GM18868 (cell line): ENCODE measurements at regions not wholly inside any gene's neighbourhood (a gene's known extent, or its start where the extent isn't known, plus 50 kb on each side); places are given as distances from the start of the nearest gene placed in this dataset.

Experiments
- ATAC-seq: cut with Tn5 transposase; IDR thresholded peaks from one replicate; pipeline ENCODE4 v1.9.1; 2021; ENCODE audit warnings: mild to moderate bottlenecking, moderate library complexity; ENCODE audit not compliant: unreplicated experiment

DNA sequence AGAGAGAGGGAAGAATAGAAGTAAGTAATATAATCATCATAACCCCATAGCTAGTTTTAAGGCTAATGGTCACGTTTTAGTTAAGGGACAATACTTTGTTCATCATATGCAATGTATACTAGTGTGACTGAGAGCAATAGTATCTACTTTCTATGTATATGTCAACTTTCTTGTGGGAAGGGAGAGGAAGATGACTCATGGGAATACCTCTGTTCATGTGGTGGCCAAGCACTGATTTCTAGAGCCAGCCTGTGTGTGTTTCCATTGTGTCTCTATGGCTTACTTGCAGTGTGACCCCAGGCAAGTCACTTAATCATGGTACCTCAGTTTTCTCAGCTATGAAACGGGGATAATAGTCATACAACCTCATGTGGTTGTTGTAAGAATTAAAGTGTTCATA lies 639.6 kb downstream of the CETN3 start:
- no peak for ATAC-seq

DNA sequence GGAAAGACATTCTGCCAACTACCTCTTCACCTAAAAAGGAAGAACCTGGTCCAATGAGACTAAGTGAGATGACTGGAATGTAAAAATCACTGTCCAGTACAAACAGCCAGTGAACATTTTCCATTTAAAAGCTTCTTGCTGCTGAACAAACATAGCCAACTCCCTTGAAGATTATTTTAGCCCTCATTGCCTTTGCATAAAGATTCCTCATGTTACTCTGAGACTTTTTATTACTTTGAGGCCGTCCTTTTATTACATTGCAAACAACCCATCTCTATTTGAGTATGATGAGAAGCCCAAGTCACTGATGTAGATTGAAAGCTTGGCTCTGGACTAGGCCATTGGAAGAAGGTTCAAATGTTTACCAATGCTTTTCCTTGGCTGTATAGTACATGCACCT lies 649.8 kb downstream of the CETN3 start:
- ATAC-seq = no peak

DNA sequence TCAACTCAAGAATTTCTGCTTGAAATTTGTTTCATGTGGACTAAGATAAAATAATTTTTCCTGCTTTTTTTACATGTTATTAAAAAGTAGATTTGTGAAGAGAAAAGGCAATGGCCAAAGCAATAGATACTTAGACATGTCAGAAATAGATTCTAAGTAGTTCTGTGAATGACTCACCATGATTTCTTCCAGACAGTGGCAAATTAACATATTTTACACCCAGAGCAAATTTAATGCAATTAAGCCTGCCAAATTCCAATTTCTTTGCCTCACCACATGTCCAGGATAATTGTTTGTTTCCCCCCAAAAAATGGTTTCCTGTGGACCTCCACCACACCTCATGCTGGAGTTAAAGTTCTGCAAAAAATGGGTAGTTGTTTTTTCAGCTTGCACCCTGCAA lies 651.4 kb downstream of the CETN3 start:
- no peak for ATAC-seq

DNA sequence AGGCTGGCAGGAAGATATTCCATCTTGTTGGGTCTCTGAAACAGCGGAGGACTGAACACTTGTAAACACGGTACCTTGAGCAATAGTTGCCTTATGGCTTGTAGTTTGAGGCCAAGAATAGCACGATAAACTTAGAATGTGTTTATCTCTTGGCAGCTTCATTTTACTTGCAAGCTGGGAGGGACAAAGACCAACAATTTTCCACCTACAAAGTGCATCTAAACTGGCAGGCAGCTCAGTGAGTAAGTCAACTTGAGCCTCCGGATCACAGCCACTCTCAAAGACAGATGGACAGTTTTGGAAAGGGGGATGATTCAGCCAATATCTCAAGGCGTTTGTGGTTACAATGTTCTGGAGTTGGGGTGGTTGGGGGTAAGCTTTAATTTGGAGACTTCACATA lies 652.6 kb downstream of the CETN3 start:
- no peak for ATAC-seq

DNA sequence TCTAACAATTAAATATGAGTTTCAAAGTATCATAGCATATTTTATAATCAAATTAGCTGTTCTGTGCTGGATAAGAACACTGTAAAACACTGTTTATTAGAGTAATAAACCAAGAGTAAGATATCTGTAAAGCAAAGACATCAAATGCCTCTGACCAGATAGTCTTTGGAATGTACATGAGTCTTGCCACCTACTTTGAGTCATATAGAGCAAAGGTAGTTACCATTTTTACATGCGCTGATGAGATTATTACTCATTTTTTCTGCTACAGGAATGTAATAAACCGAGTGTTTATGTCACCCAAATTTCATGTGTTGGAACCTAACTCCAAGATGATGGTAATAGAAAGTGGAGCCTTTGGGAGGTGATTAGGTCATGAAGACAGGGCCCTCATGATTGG lies 654.5 kb downstream of the CETN3 start:
- ATAC-seq = no peak

DNA sequence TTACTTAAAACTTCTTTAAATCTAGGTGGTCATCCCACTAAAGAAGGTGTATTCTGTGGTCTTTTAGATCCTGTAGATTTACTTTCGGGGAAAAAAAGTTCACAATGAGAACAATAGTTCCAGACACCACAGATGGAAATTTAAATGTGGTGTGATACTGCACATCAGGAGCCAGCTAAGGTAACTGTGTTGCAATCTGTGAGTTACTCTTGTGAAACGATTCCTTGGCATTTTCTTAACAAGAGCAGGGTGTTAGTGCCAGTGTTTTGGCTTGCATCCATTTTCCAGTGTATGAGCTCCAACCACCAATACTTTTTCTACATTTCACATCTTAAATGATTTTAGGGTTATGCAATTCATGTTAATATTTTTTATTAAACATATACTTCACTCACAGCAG lies 674.5 kb downstream of the CETN3 start:
- ATAC-seq = no peak

DNA sequence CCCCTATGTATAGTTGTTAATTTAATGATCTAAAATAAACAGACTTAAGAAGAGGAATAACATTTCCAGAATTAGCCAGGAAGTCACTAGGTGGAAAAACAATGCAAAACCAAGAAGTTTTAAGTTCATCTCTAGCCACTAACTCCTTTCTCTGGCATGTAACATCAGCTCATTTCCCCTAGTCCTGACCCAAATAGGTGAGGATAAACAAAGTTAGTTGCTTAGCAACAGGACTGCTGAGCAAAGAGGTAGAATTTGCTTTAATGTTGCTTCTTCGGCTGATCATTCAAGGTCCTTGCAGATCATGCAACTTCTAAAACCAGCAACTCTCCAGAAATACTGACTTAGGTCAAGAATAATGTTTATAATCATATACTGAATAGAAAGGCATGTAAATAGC lies 675.8 kb downstream of the CETN3 start:
- no peak for ATAC-seq

DNA sequence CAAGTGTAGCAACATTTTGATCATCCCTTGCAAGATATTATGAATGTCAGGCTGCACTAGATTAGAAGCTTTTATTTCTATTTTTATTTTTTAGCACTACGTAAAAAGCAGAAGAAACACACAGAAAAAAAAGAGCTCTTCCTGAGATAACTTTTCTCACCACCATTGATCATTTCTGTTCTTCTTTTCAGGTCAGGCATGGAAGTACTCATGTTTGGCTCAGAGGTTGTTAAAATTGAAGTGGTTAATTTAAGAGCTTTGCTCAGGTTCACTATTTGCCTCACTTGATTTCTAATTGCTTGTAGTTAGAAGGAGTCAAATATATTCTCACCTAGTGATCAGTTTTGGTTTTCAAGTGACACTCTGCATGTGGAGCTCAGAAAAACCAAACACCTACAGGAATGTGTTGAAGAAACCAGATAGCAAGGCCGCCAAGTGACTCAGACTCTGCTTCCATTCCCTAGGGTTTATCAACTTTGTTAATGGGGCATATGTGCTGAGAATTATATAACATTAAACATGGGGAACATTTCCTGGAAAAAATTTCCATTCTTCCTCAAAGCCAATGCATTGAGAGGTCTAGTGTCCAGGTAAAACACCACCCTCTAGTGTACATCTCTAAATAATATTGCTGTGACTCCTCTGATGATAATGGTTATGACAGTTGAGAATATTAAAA lies 679.8 kb downstream of the CETN3 start:
- no peak for ATAC-seq

DNA sequence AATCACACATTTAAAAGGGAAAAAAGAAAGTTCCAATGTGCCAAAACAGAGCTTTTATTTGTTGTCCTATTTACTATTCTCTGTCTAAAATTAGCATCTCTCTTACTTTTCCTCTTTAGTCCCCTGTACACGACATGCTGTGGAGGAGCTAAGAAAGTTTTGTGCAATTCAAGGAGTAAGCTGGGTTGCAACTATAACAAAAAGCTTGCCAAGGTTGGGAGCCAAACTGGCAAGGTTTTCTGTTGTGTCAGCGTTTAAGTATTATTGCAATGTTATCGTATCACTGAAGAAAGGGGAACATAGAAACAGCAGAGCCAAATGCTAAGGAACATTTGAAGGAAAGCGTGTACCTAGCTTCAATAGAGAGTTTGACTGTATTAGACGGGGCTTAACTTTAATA lies 680.8 kb downstream of the CETN3 start:
- ATAC-seq = no peak

DNA sequence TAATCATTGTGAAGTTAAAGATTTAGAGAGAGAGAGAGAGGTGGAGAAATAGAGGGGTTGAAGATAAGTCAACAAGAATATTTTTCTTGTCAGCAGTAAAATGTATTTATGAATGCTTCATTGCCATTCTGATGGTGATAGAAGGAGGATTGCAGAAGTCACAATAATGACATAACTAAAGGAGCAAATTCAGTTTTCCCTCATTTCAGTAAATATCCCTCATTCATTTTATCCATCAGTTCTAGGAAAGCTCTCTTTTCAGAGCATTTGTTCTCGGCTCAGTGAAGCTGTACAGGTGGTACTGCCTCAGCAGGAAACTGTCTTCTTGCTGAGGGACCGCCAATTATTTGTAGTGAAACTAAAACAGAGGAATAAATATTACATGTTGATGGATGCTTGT lies 681.4 kb downstream of the CETN3 start:
- no peak for ATAC-seq

DNA sequence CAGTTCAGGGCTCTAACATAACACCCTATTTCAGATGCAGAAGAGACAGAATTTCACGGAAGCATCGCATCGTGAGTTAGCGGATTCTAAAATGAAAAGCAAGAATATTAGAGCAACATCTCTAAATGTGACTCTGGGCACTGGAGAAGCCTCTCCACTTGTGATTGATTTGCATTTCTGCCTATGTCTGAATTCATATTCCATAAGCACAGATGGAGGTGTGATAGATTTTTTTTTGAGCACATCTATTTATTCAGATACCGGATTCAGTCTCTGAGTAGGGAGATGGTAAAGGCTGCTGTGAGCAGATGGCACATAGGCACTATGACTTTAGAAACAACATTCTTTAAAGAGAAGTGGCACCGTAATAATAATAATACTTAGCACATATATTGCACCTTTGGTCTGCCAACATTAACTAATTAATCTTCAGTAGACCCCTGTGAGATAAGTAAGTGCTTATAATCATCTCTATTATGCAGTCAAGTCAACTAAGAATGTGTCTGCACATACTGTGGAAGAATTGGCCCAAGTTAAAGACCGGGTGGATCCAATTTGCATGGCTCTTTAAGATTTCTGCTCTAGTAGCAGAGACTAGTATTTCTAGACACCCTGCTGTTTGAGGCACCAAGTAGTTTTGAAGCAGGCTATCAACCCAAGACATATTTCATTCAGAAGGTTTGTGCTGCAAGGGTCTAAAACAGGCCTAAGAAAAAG lies 685.0 kb downstream of the CETN3 start:
- no peak for ATAC-seq

DNA sequence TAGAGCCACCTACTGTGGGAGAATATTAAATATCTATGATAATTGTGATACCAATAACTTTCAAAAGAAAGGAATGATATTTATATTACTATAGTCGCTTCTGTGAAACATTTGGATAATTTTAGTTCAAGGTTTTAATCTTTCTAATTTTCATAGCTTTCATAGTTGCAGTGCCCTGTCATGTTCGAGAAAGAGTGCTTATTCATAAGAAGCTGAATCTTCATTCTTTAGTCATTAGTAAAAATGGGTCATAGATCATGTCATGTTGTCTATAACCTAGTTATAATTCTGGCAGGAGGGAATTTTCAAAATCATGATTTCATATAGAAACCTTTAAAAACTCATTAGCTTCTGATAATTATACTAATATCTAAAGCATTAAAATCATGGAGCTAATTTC lies 685.6 kb downstream of the CETN3 start:
- ATAC-seq = no peak

DNA sequence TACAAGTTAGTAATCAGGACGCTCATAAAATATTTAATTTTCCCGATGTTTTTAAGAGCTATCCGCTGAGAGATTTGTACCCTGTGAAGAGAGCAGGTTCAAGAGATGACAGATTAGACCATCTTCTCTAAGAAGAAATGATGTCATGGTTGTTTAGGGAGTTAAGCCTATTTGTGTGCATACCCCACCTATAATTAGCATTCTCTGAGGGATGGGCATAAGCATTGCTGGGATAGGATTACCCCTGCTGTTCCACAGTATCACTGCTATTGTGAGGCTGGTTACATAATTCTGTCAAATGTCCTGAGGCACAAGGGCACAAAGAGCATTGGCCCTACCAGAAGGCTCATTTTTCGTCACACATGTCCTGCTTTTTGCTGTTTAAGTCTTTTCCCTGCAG lies 687.0 kb downstream of the CETN3 start:
- no peak for ATAC-seq

DNA sequence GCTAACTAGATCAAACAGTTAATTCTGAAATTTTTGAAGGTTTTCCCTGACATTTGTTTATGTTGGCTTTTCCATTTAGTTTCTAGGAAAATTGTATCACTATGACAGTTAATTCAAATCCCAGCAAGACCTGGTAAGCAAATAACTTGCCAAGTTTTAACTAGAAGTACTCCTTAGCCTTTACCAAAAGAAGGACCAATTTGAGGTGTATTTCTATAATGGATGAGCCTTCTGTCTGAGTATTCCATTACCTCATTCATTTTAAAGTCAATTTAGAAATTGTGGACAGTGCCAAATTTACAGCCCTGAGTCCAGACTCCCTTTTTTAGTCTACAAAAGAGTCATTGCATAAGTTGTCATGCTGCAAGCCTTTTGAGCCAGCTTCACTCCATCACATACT lies 687.6 kb downstream of the CETN3 start:
- no peak for ATAC-seq

DNA sequence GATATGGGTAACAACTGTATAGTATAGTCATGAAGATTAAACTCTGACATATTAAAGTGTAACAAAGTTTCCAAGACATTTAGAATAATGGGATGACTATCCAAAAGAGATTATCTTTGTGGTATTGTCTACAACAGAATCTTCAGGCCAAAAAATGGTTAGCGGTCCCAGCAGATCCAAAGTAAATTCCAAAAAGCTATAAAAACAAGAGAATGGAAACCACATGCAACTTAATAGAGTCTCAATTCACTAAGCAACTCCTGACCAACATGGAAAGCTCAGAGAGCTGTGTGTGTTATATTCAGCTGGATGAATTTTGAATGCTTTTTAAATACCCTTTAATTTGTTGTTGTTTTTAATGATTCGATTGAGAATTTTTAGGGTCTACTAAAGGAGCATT lies 688.2 kb downstream of the CETN3 start:
- ATAC-seq = no peak

DNA sequence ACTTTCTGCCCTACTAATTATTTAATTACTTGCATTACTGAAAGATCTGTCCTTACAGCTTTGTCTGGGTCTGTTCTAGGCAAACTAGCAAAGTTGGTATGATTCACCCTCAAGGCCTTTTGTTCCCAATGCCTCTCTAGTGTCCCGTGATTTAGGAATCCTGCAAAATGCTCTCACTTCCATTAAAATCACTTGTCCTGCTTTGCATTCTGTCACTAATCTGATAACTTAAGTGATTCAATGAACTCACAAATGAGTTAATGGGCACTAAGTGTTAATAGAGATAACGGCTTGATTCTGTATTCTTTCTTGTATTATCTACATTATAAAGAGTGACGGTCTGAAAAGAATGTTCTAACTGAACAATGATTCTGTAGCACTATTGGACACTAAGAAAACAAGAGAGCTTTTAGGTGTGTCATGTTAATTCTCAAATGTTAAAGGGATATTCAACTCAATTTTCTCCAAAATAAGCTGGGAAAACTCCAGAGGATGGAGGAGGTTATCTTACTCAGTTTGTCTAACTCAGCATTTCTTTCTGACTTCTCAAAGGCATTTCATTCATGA lies 697.3 kb downstream of the CETN3 start:
- ATAC-seq = no peak

DNA sequence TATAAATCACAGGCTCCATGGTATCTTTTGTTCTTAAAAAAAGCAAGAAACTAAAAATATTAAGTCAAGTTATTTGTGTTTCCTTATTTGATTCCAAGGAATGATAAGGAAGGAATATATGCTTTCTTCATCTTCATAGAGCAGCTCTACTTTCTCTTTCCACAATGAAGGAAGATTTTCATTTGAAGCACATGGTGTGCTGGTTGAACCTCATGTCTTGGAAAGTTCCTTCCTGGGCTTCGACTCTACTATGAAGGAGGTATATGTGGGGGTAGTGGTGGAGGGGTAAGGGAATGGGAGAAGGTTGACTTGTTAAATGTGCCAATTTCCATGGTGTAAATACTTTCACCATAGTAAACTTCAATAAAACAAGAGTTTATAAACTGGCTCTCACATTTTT lies 698.0 kb downstream of the CETN3 start:
- ATAC-seq = no peak

DNA sequence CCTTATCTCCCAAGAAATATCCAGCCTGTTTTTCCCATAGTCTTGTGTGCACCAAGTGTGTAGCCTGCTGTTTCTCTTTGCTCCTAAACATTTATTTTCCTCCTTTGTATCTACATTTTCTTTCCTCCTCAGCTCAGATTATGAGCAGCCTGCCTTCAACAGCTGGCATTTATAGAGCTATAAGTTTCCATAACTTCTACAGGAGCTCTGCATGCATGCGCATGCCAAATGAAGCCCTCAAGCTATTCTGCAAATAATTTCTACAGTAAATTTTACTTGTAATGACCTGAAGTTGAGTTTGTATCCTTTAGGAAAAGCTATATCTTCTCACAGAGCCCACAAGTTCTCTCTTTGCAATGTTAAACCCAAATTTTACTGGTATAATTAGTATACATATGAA lies 699.5 kb downstream of the CETN3 start:
- ATAC-seq = no peak

DNA sequence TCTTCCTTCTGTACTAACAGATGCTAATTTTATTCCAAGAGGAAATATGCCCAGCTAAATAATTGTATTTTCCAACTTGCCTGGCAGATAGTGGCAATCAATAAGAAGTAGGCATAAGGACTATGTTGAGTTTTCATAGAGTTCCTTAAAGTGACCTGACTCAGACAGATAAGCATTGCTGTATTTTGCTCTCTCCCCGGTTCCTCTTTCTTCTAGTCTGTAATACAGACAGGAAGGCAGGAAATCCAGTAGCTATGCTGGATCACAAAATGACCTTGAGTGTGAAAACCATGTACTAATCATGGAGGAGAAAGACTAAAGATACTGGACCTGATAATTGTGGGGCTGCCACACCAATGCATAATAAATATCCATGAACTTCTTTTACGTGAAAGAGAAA lies 701.7 kb downstream of the CETN3 start:
- ATAC-seq = no peak

DNA sequence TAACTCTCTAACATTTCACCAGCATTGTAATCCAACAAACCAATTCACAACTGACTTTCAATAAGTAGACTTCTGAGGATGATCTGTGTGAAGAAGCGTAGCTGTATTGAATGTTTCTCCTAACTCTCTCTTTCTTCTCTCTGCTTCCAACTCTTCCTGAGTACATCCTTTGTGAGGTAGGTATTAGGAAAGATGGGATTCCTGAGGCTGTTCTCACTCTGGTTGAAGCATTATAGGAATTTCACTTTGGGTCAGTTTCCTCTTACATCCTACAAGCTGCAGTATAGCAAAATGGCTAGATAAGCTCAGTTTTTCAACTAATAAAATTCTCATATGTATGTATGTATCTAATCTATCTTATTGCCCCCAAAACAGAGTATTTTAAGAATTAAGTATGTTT lies 702.8 kb downstream of the CETN3 start:
- no peak for ATAC-seq

DNA sequence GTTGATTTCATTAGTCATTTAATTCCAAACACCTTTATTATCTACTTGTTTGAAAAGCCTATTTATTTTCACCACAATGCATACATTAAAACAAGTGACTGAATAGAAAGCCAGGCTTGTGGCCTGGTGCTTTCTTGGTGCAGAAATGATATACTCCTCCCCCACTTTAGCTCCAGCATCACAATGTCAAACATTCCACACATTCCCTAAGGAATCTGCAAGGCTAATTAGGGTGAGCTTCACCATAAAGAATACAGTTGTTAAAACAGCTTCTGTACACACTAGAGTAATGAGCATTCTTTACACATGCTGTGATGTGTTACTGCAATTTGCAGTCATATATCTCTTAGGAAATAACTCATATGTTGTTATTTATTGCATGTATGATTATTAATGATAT lies 705.7 kb downstream of the CETN3 start:
- ATAC-seq = no peak

DNA sequence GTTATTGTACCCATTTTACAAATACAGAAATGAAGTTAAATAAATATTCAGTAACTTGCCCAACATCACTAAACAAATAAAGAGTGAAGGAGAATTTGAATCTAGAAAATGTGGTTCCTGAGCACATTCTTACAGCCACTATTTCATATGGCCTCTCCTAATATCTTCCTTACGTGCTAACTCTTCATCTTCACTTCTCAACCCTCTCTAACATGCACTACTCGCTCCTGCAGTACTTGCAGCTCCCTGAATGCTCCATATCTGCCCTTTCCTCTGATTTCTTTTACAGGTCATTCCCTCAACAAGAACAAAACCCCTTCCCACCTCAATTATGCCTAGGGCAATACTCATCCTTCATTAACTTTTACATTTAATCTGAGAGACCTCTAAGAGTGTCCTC lies 711.5 kb downstream of the CETN3 start:
- no peak for ATAC-seq

DNA sequence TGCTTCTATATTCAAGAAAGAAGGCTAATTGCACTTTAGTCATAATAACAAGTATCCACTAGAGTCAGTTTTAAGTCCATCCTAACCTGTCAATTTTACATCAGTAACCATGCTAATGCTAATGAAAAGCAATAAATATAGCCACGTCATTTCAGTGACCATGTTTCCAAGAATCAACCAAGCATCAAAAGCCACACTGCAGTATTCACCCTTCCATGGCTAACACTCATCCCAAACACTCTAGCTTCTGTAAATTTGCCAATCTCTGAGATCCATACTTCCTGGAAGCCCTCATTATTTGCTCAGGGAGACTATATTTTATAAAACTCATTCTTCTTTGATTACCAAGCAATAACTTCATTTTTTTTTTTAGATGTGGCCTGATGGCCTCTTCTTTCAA lies 712.0 kb downstream of the CETN3 start:
- no peak for ATAC-seq
